CD4-positive, alpha-beta T cell (primary cell): ENCODE measurements at regions not wholly inside any gene's neighbourhood (a gene's known extent, or its start where the extent isn't known, plus 50 kb on each side); places are given as distances from the start of the nearest gene placed in this dataset.

Source experiments
- ATAC-seq: fragments of 200-7000 bp; cut with Tn5 transposase; one replicate; pipeline ENCODE4 v1.10.0; 2022; ENCODE audit warnings: mild to moderate bottlenecking; ENCODE audit not compliant: poor library complexity
- CTCF ChIA-PET: fragments of 350-600 bp; sonication (Branson Sonifier 250); formaldehyde crosslinking; loops from one replicate; lab custom pipeline; 2021; ENCODE audit warnings: antibody characterized with exemption, inconsistent platforms; lab: Charles Lee
- POLR2A ChIA-PET: fragments of 350-600 bp; sonication (Branson Sonifier 250); formaldehyde crosslinking; loops from one replicate; lab custom pipeline; 2021; ENCODE audit warnings: antibody characterized with exemption, inconsistent platforms; lab: Charles Lee
- DNase-seq, 14 experiments: peaks; one replicate each; pipeline ENCODE4 v3.0.0-alpha.2; 2013 to 2020; ENCODE audit warnings: mixed read lengths in 2 of 14
- H3K27ac ChIP-seq, 2 donors: one replicate each; pipeline versions ENCODE4 v1.5.1 to v1.7.0; 2013; ENCODE audit warnings: low read length in 2 of 2, low read depth in 1 of 2, mild to moderate bottlenecking in 1 of 2
- H3K27me3 ChIP-seq, 2 experiments: 1 replicate in 1 of 2; 2 replicates in 1 of 2; pipeline versions ENCODE4 v1.6.1 to v1.7.0; 2013; ENCODE audit warnings: low read length in 2 of 2, control low read depth in 1 of 2, mild to moderate bottlenecking in 1 of 2, moderate library complexity in 1 of 2; ENCODE audit not compliant: insufficient read depth in 2 of 2, control insufficient read depth in 1 of 2
- H3K36me3 ChIP-seq: one replicate; pipeline ENCODE4 v1.6.1; 2013; ENCODE audit warnings: low read length, control low read depth; ENCODE audit not compliant: insufficient read depth
- H3K4me1 ChIP-seq: one replicate; pipeline ENCODE4 v1.6.1; 2013; ENCODE audit warnings: low read length, control low read depth; ENCODE audit not compliant: insufficient read depth
- H3K4me3 ChIP-seq: one replicate; pipeline ENCODE4 v1.5.1; 2013; ENCODE audit warnings: mild to moderate bottlenecking, low read length, moderate library complexity
- H3K9me3 ChIP-seq, 2 experiments: 1 replicate in 1 of 2; 2 replicates in 1 of 2; pipeline versions ENCODE4 v1.6.1 to v1.7.0; 2013; ENCODE audit warnings: low read length in 2 of 2, mild to moderate bottlenecking in 2 of 2, control low read depth in 1 of 2, moderate library complexity in 1 of 2; ENCODE audit not compliant: control insufficient read depth in 1 of 2, insufficient read depth in 1 of 2
- H3K27ac Mint-ChIP-seq: one replicate; pipeline ENCODE4 v1.8.0; 2020; ENCODE audit warnings: mixed read lengths
- H3K27me3 Mint-ChIP-seq: one replicate; pipeline ENCODE4 v1.8.0; 2021; ENCODE audit warnings: mixed read lengths
- H3K36me3 Mint-ChIP-seq: one replicate; pipeline ENCODE4 v1.8.0; 2021; ENCODE audit warnings: low read depth, mixed read lengths
- H3K4me1 Mint-ChIP-seq: one replicate; pipeline ENCODE4 v1.8.0; 2021; ENCODE audit warnings: low read depth, mixed read lengths
- H3K4me3 Mint-ChIP-seq: one replicate; pipeline ENCODE4 v1.8.0; 2020; ENCODE audit warnings: mild to moderate bottlenecking, mixed read lengths
- H3K9me3 Mint-ChIP-seq: one replicate; pipeline ENCODE4 v1.8.0; 2020; ENCODE audit warnings: mixed read lengths
- CTCF ChIP-seq: fragments of 200-600 bp; IDR thresholded peaks from one replicate; pipeline ENCODE4 v1.8.0; 2022; ENCODE audit warnings: antibody characterized with exemption, mild to moderate bottlenecking
- intact Hi-C, 2 experiments: fragments of 100-400 bp; cut with DNase I in 1 of 2; cut with micrococcal nuclease in 1 of 2; formaldehyde crosslinking; loops; one replicate each; pipeline versions ENCODE4 v1.15.1 to v1.9.0; 2023 to 2025; cut with DNase I, micrococcal nuclease

- H3K9me3 Mint-ChIP-seq = no peaks in the 10 kb centered on the region
- no peak for ATAC-seq
Observed at GRCh38 chr15:95565690-95566089, 764.8 kb upstream of the NR2F2 start.

DNA sequence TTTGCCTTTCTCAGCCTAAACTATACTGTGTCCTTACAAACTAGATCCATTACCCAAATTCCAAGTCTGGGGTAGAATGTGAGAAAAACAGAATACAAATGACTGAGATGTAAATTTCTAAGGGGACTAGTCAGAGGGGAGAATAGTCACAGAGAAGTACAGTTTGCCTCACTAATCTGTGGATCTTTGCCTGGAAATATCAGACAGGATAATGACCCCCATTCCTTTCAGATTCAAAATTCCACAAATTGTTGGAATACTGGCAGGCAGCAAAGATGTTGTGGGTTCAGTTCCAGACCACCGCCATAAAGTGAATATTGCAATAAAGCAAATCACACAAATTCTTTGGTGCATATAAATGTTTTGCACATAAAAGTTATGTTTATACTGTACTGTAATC, 762.8 kb upstream of the NR2F2 start:
- no peak overlapping the region for H3K27ac Mint-ChIP-seq
- no peak for ATAC-seq
- no peak for TF ChIP-seq CTCF
- H3K9me3 Mint-ChIP-seq = peaks cover 3% of the 10 kb centered on the region
- Histone ChIP-seq H3K27me3 (no peaks in the 10 kb centered on the region), H3K27ac (no peak overlapping the region), H3K36me3 (no peaks in the 10 kb centered on the region), H3K9me3 (peaks cover 0 to 4% of the 10 kb centered on the region in 2 experiments), H3K4me3 (no peak overlapping the region), H3K4me1 (no peaks in the 10 kb centered on the region)
- ChIA-PET POLR2A (no interaction called here), CTCF (no interaction called here)
- no peaks in the 10 kb centered on the region for H3K36me3 Mint-ChIP-seq
- H3K27me3 Mint-ChIP-seq = peaks cover 15% of the 10 kb centered on the region
- intact Hi-C loops = no loop called here
- no peaks in the 10 kb centered on the region for H3K4me1 Mint-ChIP-seq
- H3K4me3 Mint-ChIP-seq = no peak overlapping the region
- DNase-seq = no peak

More at GRCh38 chr15:95565690-95566089, 764.8 kb upstream of the NR2F2 start:
- Mint-ChIP-seq H3K4me1 (no peaks in the 10 kb centered on the region), H3K36me3 (no peaks in the 10 kb centered on the region), H3K27me3 (peaks cover 15% of the 10 kb centered on the region), H3K27ac (no peak overlapping the region), H3K4me3 (no peak overlapping the region)
- H3K36me3 ChIP-seq = no peaks in the 10 kb centered on the region
- TF ChIP-seq CTCF = no peak
- H3K27ac ChIP-seq = no peak overlapping the region
- no peak overlapping the region for H3K4me3 ChIP-seq
- no peak for DNase-seq
- ChIA-PET POLR2A (no interaction called here), CTCF (no interaction called here)
- intact Hi-C loops = no loop called here
- no peaks in the 10 kb centered on the region for H3K9me3 ChIP-seq
- H3K4me1 ChIP-seq = no peaks in the 10 kb centered on the region
- no peaks in the 10 kb centered on the region for H3K27me3 ChIP-seq

- Mint-ChIP-seq H3K36me3 (no peaks in the 10 kb centered on the region), H3K27ac (no peak overlapping the region), H3K4me1 (no peaks in the 10 kb centered on the region), H3K9me3 (peaks cover 4% of the 10 kb centered on the region), H3K4me3 (no peak overlapping the region), H3K27me3 (peaks cover 15% of the 10 kb centered on the region)
- no peak for DNase-seq
- no peak for ATAC-seq
- POLR2A ChIA-PET = no interaction called here
- intact Hi-C loops = no loop called here
- TF ChIP-seq CTCF = no peak
- Histone ChIP-seq H3K9me3 (peaks cover 0 to 4% of the 10 kb centered on the region in 2 experiments), H3K4me3 (no peak overlapping the region), H3K4me1 (no peaks in the 10 kb centered on the region), H3K36me3 (no peaks in the 10 kb centered on the region), H3K27me3 (no peaks in the 10 kb centered on the region), H3K27ac (no peak overlapping the region)
- CTCF ChIA-PET = no interaction called here
Observed at GRCh38 chr15:95574053-95574452, 756.4 kb upstream of the NR2F2 start.
